ENCODE measurements at regions not wholly inside any gene's neighbourhood (a gene's known extent, or its start where the extent isn't known, plus 50 kb on each side); places are given as distances from the start of the nearest gene placed in this dataset.

DNA sequence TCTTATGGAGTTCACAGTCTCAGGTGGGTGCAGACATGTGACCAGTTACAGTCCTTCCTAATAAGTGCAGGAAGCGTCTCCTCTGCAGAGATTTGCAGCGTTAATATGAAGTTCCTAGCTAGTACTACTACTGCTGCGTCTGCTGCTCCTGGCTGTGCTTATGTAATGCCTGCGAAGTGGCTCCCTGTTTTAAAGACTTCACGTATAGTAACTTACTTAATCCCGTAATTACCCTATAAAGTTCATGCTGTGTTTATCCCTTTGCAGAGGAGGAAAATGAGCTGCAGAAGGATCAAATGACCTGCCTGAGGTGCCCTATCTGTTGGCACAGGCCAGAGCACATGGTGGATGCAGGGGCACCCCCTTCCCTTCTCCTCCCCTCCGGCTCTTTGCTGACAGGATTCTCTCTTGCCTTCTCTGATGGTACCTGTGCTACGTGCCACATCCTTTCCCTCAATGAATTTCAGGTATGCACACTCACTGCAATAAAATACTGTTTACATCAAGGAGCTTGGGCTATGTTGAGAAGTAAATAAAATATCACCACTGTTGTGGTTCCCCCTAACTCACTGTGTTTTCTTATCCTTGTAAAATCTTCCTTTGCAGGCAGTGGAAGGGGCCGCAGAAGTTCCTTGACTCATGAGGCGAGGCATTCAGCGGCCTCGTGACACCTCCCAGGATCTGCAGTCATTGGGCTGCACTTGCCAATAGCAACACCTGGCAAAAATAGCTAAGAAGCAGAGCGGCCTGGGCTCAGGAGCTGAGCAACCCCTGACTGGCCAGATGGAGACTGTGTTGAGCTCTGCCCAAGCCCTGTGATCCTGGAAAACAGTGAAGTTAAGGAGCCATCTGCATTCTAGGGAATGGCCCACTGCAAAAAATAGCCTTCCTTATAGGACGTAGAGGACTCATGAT lies 188.9 kb upstream of the ATP10A start:
- no peaks in the 10 kb centered on the region for H3K9me3 Mint-ChIP-seq
- WGBS (ENCODE audit: insufficient coverage) = 81% methylated on average over 14 of the region's 14 CpGs
- no peaks in the 10 kb centered on the region for H3K36me3 Mint-ChIP-seq

GRCh38 chr15:26050984-26051383 lies 187.9 kb upstream of the ATP10A start:
- WGBS (ENCODE audit: insufficient coverage) = 58% methylated on average over 4 of the region's 4 CpGs
- no peak overlapping the region for H3K4me3 ChIP-seq (ENCODE audit: low read length)
- DNase-seq (no peak), ATAC-seq (no peak)
- H3K36me3 ChIP-seq (ENCODE audit: control insufficient read depth, insufficient read depth, low read length) = no peaks in the 10 kb centered on the region
- H3K4me1 Mint-ChIP-seq = no peaks in the 10 kb centered on the region
- no peaks in the 10 kb centered on the region for H3K9me3 ChIP-seq (ENCODE audit: control insufficient read depth, insufficient read depth, low read length)
- H3K4me1 ChIP-seq (ENCODE audit: control insufficient read depth, insufficient read depth, low read length) = no peaks in the 10 kb centered on the region
- peaks cover 14 to 26% of the 10 kb centered on the region in 2 donors for H3K27me3 Mint-ChIP-seq (ENCODE audit: low read depth in 2 of 2)
- H3K4me3 Mint-ChIP-seq = no peak overlapping the region
- H3K27ac Mint-ChIP-seq = no peak overlapping the region
- H3K27me3 ChIP-seq (ENCODE audit: control insufficient read depth, insufficient read depth, low read length) = no peaks in the 10 kb centered on the region
- H3K27ac ChIP-seq (ENCODE audit: low read length) = no peak overlapping the region
- H3K9me3 Mint-ChIP-seq = no peaks in the 10 kb centered on the region
- no peaks in the 10 kb centered on the region for H3K36me3 Mint-ChIP-seq
- intact Hi-C loops (cut with micrococcal nuclease) = loop anchor here (10.0 kb wide), 1 partner anchor 64 kb away; no protein-coding TSS in a partner anchor
- TF ChIP-seq CTCF (IDR thresholded peaks at IDR 0.05) = no peak

More for the DNA sequence above, 188.9 kb upstream of the ATP10A start:
- Histone ChIP-seq H3K27ac (ENCODE audit: low read length) (no peak overlapping the region), H3K9me3 (ENCODE audit: control insufficient read depth, insufficient read depth, low read length) (no peaks in the 10 kb centered on the region), H3K36me3 (ENCODE audit: control insufficient read depth, insufficient read depth, low read length) (no peaks in the 10 kb centered on the region), H3K4me3 (ENCODE audit: low read length) (no peak overlapping the region), H3K4me1 (ENCODE audit: control insufficient read depth, insufficient read depth, low read length) (no peaks in the 10 kb centered on the region), H3K27me3 (ENCODE audit: control insufficient read depth, insufficient read depth, low read length) (no peaks in the 10 kb centered on the region)
- Mint-ChIP-seq H3K4me1 (no peaks in the 10 kb centered on the region), H3K27me3 (ENCODE audit: low read depth in 2 of 2) (peaks cover 11 to 20% of the 10 kb centered on the region in 2 donors), H3K27ac (no peak overlapping the region), H3K4me3 (no peak overlapping the region)
- TF ChIP-seq CTCF (IDR thresholded peaks at IDR 0.05) = no peak
- DNase-seq = no peak
- intact Hi-C loops (cut with micrococcal nuclease) = loop anchor here (10.0 kb wide), 1 partner anchor 63 kb away; no protein-coding TSS in a partner anchor
- ATAC-seq = no peak

DNA sequence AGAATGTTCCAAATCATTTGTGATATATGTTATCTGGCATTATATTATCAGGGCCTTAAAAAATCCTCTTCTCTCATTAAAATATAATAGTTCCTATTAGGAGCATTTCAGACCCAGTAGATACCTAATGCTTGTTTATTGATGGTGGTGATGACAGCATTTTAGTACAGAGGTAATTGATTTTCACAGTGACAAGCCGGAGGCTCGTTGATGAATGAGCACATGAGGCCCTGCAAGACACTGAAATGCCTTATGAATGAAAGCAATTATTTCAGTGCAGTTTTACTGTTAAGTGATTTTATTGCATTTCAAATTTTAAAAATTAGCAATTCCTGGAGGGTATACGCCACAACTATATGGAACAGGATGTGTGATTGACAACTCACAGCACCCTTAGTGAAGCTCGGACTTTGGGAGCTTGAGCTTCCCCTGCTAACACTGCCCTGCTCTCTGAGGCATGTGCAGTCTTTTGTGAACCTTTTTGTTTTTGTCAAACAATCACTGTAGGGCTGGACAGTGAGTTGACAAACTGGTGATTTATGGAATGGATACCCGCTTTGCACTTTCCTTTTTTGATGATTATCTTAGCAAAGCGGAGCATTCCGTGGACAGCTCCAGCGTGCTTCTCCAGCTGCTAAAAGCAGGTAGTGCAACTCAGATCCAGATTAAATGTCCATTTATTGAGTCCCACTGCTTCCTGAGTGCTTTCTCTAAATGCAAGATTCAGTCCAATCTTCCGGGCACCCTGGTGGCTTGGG lies 187.0 kb upstream of the ATP10A start:
- Mint-ChIP-seq H3K27ac (no peak overlapping the region), H3K9me3 (no peaks in the 10 kb centered on the region), H3K4me3 (no peak overlapping the region), H3K36me3 (no peaks in the 10 kb centered on the region), H3K4me1 (no peaks in the 10 kb centered on the region), H3K27me3 (ENCODE audit: low read depth in 2 of 2) (peaks cover 14 to 27% of the 10 kb centered on the region in 2 donors)
- DNase-seq (no peak), ATAC-seq (no peak)
- intact Hi-C loops (cut with micrococcal nuclease) = loop anchor here (10.0 kb wide), 1 partner anchor 65 kb away; no protein-coding TSS in a partner anchor
- WGBS (ENCODE audit: insufficient coverage) = 87% methylated on average over 9 of the region's 9 CpGs
- TF ChIP-seq CTCF (IDR thresholded peaks at IDR 0.05) = no peak
- no peaks in the 10 kb centered on the region for H3K4me1 ChIP-seq (ENCODE audit: control insufficient read depth, insufficient read depth, low read length)
- H3K9me3 ChIP-seq (ENCODE audit: control insufficient read depth, insufficient read depth, low read length) = no peaks in the 10 kb centered on the region
- H3K36me3 ChIP-seq (ENCODE audit: control insufficient read depth, insufficient read depth, low read length) = no peaks in the 10 kb centered on the region
- H3K27me3 ChIP-seq (ENCODE audit: control insufficient read depth, insufficient read depth, low read length) = no peaks in the 10 kb centered on the region
- no peak overlapping the region for H3K27ac ChIP-seq (ENCODE audit: low read length)
- no peak overlapping the region for H3K4me3 ChIP-seq (ENCODE audit: low read length)

All from natural killer cell (primary cell).